GM12892 (cell line): ENCODE measurements at regions not wholly inside any gene's neighbourhood (a gene's known extent, or its start where the extent isn't known, plus 50 kb on each side); places are given as distances from the start of the nearest gene placed in this dataset.

Experiments
- POLR2A ChIP-seq: IDR thresholded peaks from 2 replicates; pipeline ENCODE4 v1.6.1; 2011; ENCODE audit warnings: low read depth, low read length, control low read depth
- POLR2AphosphoS5 ChIP-seq: IDR thresholded peaks from 2 replicates; pipeline ENCODE4 v1.6.1; 2011; ENCODE audit warnings: low read depth, low read length, control low read depth

DNA sequence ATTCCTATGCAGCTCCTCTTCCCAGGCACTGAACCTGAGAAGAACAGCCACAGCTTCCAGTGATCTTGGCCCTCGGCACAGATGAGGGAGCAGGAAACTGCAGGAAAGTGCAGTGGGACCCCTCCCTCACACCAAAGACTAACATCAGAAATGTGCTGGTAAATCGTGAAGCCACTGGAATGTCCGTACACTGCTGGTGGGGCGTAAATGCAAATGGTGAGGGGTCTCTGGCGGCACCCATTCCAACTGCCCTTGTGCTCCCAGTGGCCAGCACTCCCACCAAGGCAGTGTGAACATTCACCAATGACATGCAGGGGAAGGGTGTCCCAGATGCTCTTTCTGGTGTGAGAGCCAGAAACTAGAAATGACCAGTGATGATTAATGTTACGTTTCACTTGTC lies 574.0 kb downstream of the BRD1 start:
- no peak for TF ChIP-seq POLR2A
- no peak for TF ChIP-seq POLR2AphosphoS5
